Hematopoietic multipotent progenitor cell treated with erythropoietin and hydrocortisone succinate and interleukin-3 and kit ligand, for 17 days (in vitro differentiated cells): ENCODE measurements at regions not wholly inside any gene's neighbourhood (a gene's known extent, or its start where the extent isn't known, plus 50 kb on each side); places are given as distances from the start of the nearest gene placed in this dataset.
"Not testable (repeated sequence)": the region's sequence is repeated elsewhere in the genome, so short reads cannot be mapped to it uniquely, and the experiment has no call there.

Experiments used
- DNase-seq: peaks from one replicate; pipeline ENCODE4 v3.0.0-alpha.2; 2015; ENCODE audit warnings: low spot score

GRCh38 chr10:109652612-109653011 lies 270.7 kb downstream of the XPNPEP1 start:
- DNase-seq, result not testable (repeated sequence)

DNA sequence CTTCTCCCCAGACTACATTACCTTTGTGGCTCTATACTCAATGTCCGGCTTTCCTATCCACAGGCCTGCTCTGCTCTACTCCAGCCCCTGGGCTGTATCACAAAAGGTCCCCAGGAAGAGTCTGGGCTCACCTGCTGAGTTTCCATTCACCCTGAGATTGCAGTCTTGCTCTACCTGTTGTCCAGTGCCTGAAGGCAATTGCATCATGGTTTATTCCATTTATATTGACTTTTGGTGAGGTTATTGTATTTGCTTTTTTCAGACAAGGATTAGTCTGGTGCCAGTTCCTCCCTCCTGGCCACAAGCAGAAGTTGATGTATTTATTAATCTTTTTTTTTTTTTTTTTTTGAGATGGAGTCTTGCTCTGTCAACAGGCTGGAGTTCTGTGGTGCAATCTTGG lies 273.1 kb downstream of the XPNPEP1 start:
- no peak for DNase-seq

DNA sequence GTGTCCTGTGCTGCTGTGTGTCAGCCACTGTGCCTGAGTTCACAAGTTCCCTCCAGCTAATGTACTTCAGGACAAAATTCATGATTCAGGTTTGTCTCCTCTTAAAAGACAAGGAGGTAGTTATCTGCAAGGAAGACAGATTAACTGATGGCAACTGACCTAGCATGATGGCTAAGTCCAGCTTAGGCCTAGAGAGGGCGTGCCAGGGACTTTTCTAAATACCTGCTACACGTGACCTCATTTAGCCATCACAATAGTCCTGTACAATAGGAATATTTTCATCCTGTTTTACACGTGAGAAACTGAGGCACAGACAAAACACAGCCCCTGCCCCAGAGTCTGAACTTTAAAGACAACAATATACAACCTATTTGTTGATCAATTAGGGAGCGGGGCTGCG lies 275.7 kb downstream of the XPNPEP1 start:
- DNase-seq, result no peak

GRCh38 chr10:109633846-109634245 lies 289.5 kb downstream of the XPNPEP1 start:
- DNase-seq, result no peak

DNA sequence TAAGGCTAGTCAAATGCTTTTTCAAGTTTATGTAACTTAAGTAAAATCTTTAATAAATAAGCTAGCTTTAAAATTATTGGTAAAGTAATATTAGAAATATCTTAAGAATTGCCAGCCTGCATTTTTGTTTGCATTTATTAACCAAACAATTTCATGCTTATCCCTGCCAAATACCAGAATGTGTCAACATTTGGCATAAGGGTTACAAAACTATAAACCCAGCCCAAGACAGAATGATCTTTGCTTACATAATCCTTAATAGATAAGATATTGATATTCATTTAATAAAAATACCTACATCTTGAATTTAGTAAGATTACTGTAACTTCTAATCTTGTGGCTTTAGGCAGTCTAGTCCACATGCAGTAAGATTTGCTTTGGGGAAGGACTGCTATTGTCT lies 290.3 kb downstream of the XPNPEP1 start:
- not testable (repeated sequence) for DNase-seq

DNA sequence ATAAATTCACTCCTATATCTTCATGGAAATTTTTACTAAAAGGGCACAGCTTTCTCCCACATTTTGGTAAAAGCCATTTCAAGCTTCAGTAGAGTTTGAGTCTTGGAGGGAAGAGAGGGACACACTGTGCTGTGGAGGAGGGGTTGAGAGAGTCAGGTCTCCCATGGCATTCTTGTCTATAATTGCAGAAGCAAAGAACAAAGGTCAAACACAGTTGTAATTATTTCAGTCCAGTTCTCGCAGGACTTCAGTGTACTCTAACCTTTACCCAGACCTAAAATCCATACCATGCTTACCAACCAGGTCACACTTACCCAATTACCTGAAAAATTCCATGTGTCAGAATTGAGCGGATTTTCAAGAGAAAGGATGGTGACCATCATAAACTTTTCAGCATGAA lies 298.4 kb downstream of the XPNPEP1 start:
- no peak for DNase-seq

DNA sequence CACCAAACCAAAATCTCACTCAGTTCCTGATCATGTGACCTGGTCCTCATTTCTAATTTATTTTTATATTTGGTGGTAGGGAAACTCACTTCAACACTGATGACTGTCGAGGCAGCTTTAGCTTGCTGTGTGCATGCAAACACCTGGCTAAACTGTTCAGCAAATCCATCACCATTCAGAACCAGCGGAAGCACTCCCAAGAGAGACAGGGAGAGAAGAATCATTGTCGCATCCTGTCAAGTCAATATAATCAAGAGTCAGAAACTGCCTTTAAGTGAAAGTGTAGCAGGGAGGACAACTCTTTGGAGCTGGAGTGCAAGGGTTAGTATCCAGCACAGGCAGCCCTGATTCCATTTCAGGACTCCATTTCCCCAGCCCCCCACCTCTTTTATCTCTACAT lies 300.7 kb downstream of the XPNPEP1 start:
- no peak for DNase-seq

DNA sequence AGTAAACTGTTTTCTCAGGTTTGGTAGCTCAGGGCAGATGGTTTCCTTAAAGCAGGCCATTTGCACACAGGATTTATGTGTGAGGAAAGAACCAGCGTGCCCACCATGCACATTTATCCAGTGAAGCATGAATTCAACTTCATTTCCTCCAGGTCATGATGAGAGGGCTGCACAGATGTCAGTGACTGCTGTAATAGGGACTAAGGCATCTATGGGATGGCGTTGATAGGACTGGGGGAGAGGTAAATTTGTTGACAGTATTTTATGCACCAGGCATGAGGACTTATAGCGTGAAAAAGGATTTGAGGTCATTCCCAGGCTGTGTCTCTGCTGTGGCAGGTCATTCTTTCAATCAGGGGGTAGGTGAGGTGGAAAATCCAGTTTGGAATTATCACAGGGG lies 302.9 kb downstream of the XPNPEP1 start:
- no peak for DNase-seq

GRCh38 chr10:109619914-109620313 lies 303.4 kb downstream of the XPNPEP1 start:
- DNase-seq, result no peak

DNA sequence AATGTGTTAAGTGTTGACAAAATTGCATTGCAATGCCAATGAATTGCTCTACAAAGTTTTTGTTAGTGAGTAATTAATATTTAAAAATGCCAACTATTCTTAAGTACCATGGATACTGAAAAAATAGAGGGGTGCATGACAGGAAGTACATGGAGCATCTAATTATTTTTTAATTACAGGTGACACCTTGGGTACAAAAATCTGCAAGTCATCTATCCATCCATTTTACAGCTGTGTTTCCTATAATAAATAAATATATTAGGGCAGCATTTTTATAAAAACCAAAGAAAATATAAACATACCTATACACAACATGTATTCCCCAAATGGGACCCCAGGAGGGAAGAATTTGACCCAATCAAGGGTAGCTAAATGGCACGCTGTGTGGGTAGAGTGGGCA lies 304.6 kb downstream of the XPNPEP1 start:
- no peak for DNase-seq

DNA sequence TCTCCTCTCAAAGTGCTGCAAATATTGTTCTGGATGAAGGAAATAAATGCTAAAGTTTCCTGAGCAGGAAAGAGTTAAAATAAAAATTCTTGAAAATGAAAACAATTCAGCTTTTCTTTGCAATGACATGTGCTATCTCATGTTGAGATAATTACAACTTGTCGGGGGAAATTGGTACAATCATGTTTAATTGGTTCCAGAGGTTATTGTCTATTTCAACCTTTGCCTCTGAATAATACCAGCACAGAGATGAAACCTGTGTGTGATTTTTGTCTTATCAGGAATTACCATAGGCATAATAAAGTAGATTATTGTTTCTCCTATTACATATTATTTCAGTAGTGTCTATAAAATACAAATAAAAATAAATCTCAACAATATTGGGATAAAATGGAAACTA lies 305.0 kb downstream of the XPNPEP1 start:
- no peak for DNase-seq

- DNase-seq, result no peak
These were observed 306.8 kb downstream of the XPNPEP1 start for GRCh38 chr10:109616359-109616980.

GRCh38 chr10:109595356-109595755 lies 328.0 kb downstream of the XPNPEP1 start:
- DNase-seq, result not testable (repeated sequence)

- no peak for DNase-seq
These were observed 329.6 kb downstream of the XPNPEP1 start for GRCh38 chr10:109593682-109594081.

DNA sequence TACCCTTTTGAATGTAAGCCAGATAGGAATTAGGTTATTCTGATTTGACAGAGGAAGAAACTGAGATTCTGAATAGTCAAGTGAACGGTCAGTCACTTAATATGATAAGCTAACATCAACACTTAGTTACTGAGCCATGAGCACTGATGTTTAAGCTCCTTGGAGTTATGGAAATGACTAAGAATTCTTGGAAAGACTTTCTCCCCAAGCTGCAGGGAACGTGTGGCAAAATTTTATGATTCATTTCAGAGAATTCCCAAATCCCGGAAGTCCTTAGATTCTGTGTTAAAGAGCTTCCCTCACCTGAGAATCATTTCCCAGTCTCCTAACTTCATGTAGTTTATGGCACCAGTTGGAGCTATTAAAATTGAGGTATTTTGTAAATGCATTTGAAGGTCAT lies 330.9 kb downstream of the XPNPEP1 start:
- DNase-seq, result no peak

DNA sequence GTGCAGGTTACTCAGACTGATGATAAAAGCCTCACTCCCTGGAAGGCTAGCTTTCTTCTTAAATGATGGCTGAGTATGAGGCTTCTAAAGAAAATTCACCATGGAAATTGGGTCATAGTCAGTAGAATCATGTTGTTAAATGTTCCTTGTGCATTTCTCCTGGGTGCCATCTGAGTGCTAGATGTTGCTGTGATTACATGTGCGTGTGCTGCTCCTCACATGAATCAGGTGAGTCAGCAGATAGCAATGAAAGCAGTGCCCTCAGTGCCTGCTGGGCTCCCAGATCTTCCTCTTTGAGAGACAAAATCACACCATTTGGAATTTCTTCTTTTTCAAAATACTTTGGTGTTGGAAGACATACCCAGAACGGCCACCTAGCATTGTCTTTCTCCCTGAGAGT lies 331.7 kb downstream of the XPNPEP1 start:
- no peak for DNase-seq

DNA sequence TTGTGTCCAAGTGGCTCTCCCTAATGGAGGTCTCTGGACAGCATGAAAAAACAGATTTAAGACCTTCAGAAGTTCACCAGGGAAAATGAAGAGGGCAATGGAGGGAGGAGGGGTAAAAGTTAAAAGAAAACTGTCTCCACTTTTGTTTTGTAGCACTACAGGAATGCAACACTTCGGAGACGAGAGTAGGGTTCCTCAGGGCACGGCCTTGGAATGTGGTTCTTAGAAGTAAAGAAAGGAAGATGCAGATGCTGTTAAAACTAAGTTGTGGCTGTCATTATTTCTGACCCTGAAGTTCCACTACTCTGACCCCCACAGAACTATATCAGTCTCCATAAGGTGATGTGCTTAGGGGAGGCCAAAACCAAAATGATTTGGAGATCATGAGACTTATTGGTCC lies 335.1 kb downstream of the XPNPEP1 start:
- DNase-seq, result no peak

- no peak for DNase-seq
These were observed 335.9 kb downstream of the XPNPEP1 start for GRCh38 chr10:109587366-109587765.

DNA sequence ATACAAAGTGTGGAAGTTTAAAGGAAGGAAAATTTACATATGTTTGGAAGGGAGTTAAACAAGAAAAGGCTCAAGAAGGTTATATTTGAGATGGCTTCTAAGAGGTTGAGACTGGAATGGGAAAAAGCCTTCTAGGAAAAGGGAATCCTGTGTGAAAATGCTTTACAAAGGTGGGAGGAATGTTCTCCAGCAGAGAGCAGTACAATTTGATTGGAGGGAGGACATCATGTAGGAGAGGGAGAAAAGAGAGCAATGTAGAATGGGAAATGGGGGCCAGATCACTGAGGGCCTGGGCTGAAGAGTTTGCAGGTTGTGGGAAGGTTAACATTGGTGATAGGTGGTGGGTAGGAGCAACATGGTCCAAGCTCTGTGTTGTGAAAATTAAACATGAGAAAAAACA lies 366.9 kb downstream of the XPNPEP1 start:
- no peak for DNase-seq

- DNase-seq, result not testable (repeated sequence)
These were observed 381.2 kb downstream of the XPNPEP1 start for GRCh38 chr10:109542050-109542603.

DNA sequence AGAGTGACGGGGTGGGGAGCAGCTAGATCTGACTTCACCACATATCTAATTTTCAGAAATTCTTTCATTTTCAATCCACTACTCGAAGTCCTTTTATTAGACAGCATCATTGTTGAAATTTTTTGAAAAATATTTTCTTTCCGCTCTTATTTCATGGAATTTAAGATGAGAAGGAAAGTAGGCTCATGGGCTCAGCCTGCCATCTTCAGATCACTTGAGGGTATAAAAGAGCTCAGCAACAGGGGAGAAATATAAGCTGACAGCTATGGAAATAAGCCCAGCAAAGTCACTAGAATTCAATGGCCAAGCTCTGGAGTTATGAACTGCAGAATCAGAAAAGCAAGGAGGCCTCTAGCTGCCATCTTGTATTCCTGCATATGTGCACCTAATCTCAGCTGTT lies 389.1 kb downstream of the XPNPEP1 start:
- no peak for DNase-seq

DNA sequence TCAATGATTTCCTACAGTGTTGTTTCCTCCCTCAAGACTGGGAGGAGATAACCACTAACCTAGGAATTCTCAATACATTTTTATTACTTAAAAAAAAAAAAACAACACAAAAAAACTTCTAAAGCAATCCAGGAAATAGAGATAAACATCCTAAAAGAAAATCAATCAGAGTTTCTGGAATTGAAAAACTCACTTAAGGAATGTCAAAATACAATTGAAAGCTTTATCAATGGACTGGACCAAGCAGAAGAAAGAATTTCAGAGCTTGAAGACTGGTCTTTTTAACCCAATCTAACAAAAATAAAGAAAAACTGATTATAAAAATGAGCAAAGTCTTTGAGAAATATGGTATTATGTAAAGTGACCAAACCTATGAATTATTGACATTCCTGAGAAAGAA lies 394.1 kb downstream of the XPNPEP1 start:
- no peak for DNase-seq

- no peak for DNase-seq
These were observed 405.6 kb downstream of the XPNPEP1 start for GRCh38 chr10:109517748-109518147.

GRCh38 chr10:109504401-109504800 lies 418.9 kb downstream of the XPNPEP1 start:
- DNase-seq, result no peak
